Rectal smooth muscle tissue (tissue), 1 donor: ENCODE measurements at regions not wholly inside any gene's neighbourhood (a gene's known extent, or its start where the extent isn't known, plus 50 kb on each side); places are given as distances from the start of the nearest gene placed in this dataset.

Experiments
- H3K27ac ChIP-seq: one replicate; pipeline ENCODE4 v1.7.0; 2013; ENCODE audit warnings: low read depth, low read length, inconsistent platforms
- H3K27me3 ChIP-seq: one replicate; pipeline ENCODE4 v1.7.0; 2013; ENCODE audit warnings: low read length; ENCODE audit not compliant: control insufficient read depth, insufficient read depth
- H3K36me3 ChIP-seq: one replicate; pipeline ENCODE4 v1.7.0; 2013; ENCODE audit warnings: low read length; ENCODE audit not compliant: control insufficient read depth, insufficient read depth
- H3K4me1 ChIP-seq: one replicate; pipeline ENCODE4 v1.7.0; 2013; ENCODE audit warnings: low read length; ENCODE audit not compliant: control insufficient read depth, insufficient read depth
- H3K4me3 ChIP-seq: one replicate; pipeline ENCODE4 v1.7.0; 2013; ENCODE audit warnings: low read length
- H3K9ac ChIP-seq: one replicate; pipeline ENCODE4 v1.7.0; 2013; ENCODE audit warnings: low read length

- no peaks in the 10 kb centered on the region for H3K4me1 ChIP-seq
- H3K4me3 ChIP-seq = no peak overlapping the region
- no peaks in the 10 kb centered on the region for H3K36me3 ChIP-seq
- no peak overlapping the region for H3K27ac ChIP-seq
- no peaks in the 10 kb centered on the region for H3K27me3 ChIP-seq
- H3K9ac ChIP-seq = no peak overlapping the region
These were observed 185.1 kb downstream of the TM2D1 start for GRCh38 chr1:61539720-61540462.

DNA sequence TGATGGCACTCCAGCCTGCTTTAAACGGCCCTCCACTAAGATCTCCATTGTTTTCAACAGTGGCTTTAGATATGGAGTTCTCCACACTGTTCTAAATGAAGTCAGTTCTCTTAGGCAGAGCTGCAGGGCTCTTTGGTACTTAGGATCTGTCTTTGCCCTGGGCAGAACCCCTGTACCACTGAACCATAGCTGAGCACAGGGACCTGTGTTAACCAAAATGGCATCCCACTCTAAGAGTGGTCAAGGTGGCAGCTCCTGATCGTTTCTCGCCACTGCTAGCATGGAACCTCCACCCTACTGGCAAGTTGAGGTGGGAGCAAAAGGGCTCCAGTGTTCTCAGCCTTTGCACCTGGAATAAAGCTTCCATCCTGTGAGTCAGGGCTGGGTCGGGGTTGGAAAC, 186.7 kb downstream of the TM2D1 start:
- H3K27me3 ChIP-seq = no peaks in the 10 kb centered on the region
- no peak overlapping the region for H3K27ac ChIP-seq
- no peak overlapping the region for H3K4me3 ChIP-seq
- H3K36me3 ChIP-seq = no peaks in the 10 kb centered on the region
- no peak overlapping the region for H3K9ac ChIP-seq
- H3K4me1 ChIP-seq = no peaks in the 10 kb centered on the region

DNA sequence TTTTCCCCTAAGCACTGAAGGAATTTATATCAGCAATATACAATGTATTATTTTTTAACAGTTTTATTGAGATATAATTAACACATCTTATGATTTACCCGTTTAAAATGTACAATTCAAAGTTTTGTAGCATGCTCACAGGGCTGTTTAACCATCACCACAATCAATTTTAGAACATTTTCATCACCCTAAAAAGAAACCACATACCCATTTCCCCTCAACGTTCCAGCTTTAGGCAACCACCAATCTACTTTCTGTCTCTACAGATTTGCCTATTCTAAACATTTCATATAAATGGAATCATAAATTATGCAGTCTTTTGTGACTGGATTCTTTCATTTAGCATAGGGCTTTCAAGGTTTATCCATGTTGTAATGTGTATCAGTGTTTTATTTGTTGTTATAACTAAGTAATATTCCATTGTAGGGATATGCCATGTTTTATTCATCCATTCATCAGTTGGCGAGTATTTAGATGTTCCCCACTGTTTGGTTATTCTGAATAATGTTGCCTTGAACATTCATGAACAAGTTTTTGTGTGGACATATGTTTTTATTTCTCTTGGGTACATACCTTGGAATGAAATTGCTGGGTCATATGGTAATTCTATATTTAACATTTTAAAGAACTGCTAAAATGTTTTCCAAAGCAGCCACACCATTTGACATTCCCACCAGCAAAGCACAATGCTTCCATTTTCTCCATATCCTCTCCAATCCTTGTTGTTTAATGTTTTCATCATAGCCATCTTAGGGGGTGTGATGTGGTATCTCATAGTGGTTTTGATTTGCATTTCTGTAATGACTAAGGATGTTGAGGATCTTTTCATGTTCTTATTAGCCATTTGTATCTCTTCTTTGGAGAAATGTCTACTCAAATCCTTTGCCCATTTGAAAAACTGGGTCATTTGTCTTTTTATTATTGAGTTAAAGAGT, 188.5 kb downstream of the TM2D1 start:
- Histone ChIP-seq H3K27ac (no peak overlapping the region), H3K4me3 (no peak overlapping the region), H3K36me3 (no peaks in the 10 kb centered on the region)

GRCh38 chr1:61534847-61535246, 190.1 kb downstream of the TM2D1 start:
- Histone ChIP-seq H3K27me3 (no peaks in the 10 kb centered on the region), H3K4me1 (no peaks in the 10 kb centered on the region), H3K27ac (no peak overlapping the region), H3K9ac (no peak overlapping the region), H3K4me3 (no peak overlapping the region), H3K36me3 (no peaks in the 10 kb centered on the region)

More for the DNA sequence above, 188.5 kb downstream of the TM2D1 start:
- Histone ChIP-seq H3K9ac (no peak overlapping the region), H3K4me1 (no peaks in the 10 kb centered on the region), H3K27me3 (no peaks in the 10 kb centered on the region)

DNA sequence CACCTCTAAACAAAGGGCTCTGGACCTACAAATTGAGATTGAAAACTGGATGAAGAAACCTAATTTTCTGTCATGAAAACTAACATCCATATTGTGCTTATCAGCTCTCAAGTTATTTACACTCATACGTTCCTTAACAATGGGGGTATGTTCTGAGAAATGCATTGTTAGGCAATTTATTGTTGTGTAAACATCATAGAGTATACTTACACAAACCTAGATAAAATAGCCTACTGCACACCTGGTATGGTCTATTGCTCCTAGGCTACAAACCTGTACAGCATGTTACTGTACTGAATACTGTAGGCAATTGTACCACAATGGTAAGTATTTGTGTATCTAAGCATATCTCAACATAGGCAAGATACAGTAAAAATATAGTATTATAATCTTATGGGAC, 191.4 kb downstream of the TM2D1 start:
- no peaks in the 10 kb centered on the region for H3K36me3 ChIP-seq
- no peaks in the 10 kb centered on the region for H3K27me3 ChIP-seq
- no peak overlapping the region for H3K27ac ChIP-seq
- H3K4me1 ChIP-seq = no peaks in the 10 kb centered on the region
- no peak overlapping the region for H3K9ac ChIP-seq
- H3K4me3 ChIP-seq = no peak overlapping the region

DNA sequence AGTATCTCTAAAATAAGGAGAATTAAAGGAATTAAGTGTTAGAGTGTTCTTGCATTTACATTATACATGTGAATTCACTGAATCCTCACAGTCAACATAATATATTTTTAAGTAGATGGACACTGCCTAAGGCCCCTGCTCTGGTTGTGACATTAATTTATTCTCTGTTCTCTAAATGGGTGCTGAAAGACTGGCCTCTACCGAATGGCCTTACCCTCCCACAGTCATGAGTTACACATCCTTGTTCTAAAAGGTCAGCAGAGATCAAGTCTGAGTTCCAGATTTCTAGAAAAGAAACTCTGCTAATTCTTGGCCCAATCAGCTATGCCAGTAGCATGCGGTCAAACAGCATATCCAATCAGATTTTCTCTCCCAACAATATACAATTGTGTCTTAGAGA, 193.2 kb downstream of the TM2D1 start:
- Histone ChIP-seq H3K36me3 (no peaks in the 10 kb centered on the region), H3K4me3 (no peak overlapping the region)

DNA sequence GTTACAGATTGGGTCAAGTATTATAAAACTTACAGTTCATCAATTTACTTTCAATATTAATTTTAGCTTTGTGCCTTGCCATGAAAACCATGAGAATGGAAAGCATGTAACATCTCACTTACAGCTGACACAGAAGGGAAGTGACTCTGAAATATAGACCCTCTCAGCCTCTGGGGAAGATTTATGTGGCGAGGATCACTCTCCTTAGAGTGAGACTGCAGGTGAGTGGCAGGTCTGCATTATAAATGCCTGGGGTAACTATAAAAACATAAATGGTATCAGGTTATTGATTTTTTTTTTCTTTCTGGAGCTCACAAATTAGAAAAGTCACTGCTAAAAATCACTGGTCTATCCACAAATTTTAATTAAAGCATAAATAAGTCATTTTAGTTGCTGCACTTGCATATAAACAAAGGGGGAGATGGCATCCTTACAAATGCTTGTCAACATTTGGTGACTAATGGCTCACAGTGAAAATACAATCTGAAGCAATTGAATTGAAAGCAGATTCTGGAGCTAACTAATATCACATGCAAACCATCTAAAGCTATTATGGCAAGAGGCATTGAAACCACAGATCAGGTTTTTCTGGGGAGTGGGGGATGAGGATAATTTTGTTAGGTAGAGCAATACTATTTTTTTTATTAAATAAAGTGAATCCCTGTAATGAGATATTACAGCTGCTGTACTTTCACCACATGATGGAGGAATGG, 200.9 kb downstream of the TM2D1 start:
- H3K27ac ChIP-seq = no peak overlapping the region
- H3K36me3 ChIP-seq = no peaks in the 10 kb centered on the region
- H3K4me3 ChIP-seq = no peak overlapping the region
- H3K4me1 ChIP-seq = no peaks in the 10 kb centered on the region
- H3K27me3 ChIP-seq = no peaks in the 10 kb centered on the region
- H3K9ac ChIP-seq = no peak overlapping the region

More for the DNA sequence above, 193.2 kb downstream of the TM2D1 start:
- Histone ChIP-seq H3K4me1 (no peaks in the 10 kb centered on the region), H3K27ac (no peak overlapping the region), H3K9ac (no peak overlapping the region), H3K27me3 (no peaks in the 10 kb centered on the region)

- Histone ChIP-seq H3K4me3 (no peak overlapping the region), H3K4me1 (no peaks in the 10 kb centered on the region), H3K9ac (no peak overlapping the region), H3K27ac (no peak overlapping the region), H3K36me3 (no peaks in the 10 kb centered on the region), H3K27me3 (no peaks in the 10 kb centered on the region)
These were observed 201.7 kb downstream of the TM2D1 start for GRCh38 chr1:61523229-61523628.

DNA sequence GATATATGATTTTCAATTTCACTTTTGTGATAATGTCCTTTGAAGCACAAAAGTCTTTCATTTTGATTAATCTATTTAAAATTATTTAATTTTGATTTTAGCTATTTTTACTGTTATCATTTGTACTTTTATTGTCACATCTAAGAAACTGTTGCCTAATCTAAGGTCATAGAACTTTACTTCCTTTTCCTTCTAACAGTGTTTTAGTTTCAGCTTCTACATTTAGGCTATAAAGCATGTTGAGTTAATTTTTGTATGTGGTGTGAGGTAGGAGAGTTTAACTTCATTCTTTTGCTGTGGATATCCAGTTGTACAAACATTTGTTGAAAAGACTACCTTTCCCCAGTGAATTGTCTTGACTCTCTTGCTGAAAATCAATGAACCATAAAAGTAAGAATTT, 204.5 kb downstream of the TM2D1 start:
- H3K27ac ChIP-seq = no peak overlapping the region
- no peak overlapping the region for H3K9ac ChIP-seq
- no peak overlapping the region for H3K4me3 ChIP-seq
- no peaks in the 10 kb centered on the region for H3K27me3 ChIP-seq
- H3K4me1 ChIP-seq = no peaks in the 10 kb centered on the region
- no peaks in the 10 kb centered on the region for H3K36me3 ChIP-seq

- Histone ChIP-seq H3K36me3 (no peaks in the 10 kb centered on the region), H3K27me3 (no peaks in the 10 kb centered on the region), H3K9ac (no peak overlapping the region), H3K4me3 (no peak overlapping the region), H3K4me1 (no peaks in the 10 kb centered on the region), H3K27ac (no peak overlapping the region)
These were observed 205.3 kb downstream of the TM2D1 start for GRCh38 chr1:61519631-61520030.

GRCh38 chr1:61518670-61519400, 206.1 kb downstream of the TM2D1 start:
- Histone ChIP-seq H3K4me1 (no peaks in the 10 kb centered on the region), H3K27ac (no peak overlapping the region), H3K27me3 (no peaks in the 10 kb centered on the region), H3K4me3 (no peak overlapping the region), H3K9ac (no peak overlapping the region), H3K36me3 (no peaks in the 10 kb centered on the region)

GRCh38 chr1:61517345-61517744, 207.6 kb downstream of the TM2D1 start:
- H3K4me1 ChIP-seq = no peaks in the 10 kb centered on the region
- H3K36me3 ChIP-seq = no peaks in the 10 kb centered on the region
- no peaks in the 10 kb centered on the region for H3K27me3 ChIP-seq
- no peak overlapping the region for H3K9ac ChIP-seq
- no peak overlapping the region for H3K4me3 ChIP-seq
- H3K27ac ChIP-seq = no peak overlapping the region
